ENCODE measurements at regions not wholly inside any gene's neighbourhood (a gene's known extent, or its start where the extent isn't known, plus 50 kb on each side); places are given as distances from the start of the nearest gene placed in this dataset.

GRCh38 chrX:40273356-40274050, 175.7 kb upstream of the BCOR start:
- no peak overlapping the region for H3K4me3 Mint-ChIP-seq (ENCODE audit: low read depth, unreplicated experiment)
- TF ChIP-seq, protein P1, sequence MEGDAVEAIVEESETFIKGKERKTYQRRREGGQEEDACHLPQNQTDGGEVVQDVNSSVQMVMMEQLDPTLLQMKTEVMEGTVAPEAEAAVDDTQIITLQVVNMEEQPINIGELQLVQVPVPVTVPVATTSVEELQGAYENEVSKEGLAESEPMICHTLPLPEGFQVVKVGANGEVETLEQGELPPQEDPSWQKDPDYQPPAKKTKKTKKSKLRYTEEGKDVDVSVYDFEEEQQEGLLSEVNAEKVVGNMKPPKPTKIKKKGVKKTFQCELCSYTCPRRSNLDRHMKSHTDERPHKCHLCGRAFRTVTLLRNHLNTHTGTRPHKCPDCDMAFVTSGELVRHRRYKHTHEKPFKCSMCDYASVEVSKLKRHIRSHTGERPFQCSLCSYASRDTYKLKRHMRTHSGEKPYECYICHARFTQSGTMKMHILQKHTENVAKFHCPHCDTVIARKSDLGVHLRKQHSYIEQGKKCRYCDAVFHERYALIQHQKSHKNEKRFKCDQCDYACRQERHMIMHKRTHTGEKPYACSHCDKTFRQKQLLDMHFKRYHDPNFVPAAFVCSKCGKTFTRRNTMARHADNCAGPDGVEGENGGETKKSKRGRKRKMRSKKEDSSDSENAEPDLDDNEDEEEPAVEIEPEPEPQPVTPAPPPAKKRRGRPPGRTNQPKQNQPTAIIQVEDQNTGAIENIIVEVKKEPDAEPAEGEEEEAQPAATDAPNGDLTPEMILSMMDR (IDR thresholded peaks at IDR 0.05; ENCODE audit: unreplicated experiment) = no peak
- H3K36me3 Mint-ChIP-seq (ENCODE audit: insufficient read depth, unreplicated experiment) = no peaks in the 10 kb centered on the region
- H3K9me3 Mint-ChIP-seq (ENCODE audit: low read depth, unreplicated experiment) = no peaks in the 10 kb centered on the region
- CTCF ChIA-PET = no interaction called here
- H3K27me3 Mint-ChIP-seq (ENCODE audit: unreplicated experiment) = peaks cover 9% of the 10 kb centered on the region
- no peaks in the 10 kb centered on the region for H3K4me1 Mint-ChIP-seq (ENCODE audit: low read depth, unreplicated experiment)
- no peak for DNase-seq
- intact Hi-C loops (cut with micrococcal nuclease; ENCODE audit: unreplicated experiment) = no loop called here
- H3K27ac Mint-ChIP-seq (ENCODE audit: unreplicated experiment) = no peak overlapping the region
- BruUV-seq (replicated peaks) = no TSS peak

DNA sequence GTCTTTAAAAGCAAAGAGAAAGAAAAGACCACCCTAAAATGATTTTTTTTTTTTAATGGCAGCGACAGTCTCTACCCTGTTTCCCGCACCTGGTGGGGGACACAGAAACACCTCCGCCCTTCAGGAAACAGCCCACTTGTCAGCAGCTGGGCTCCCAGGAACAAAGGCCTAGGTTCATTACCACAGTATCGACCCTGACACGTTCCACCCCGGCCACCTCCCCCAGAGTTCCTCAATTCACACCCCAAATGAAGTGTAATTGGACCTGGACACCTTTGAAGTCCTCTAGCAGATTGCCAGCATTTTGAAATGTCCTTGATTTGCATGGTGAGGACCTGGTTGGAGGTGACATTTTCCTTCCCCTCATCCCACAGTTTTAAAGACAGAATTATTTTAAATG, 175.0 kb upstream of the BCOR start:
- Mint-ChIP-seq H3K27ac (ENCODE audit: unreplicated experiment) (no peak overlapping the region), H3K9me3 (ENCODE audit: low read depth, unreplicated experiment) (no peaks in the 10 kb centered on the region), H3K4me3 (ENCODE audit: low read depth, unreplicated experiment) (no peak overlapping the region), H3K36me3 (ENCODE audit: insufficient read depth, unreplicated experiment) (no peaks in the 10 kb centered on the region), H3K27me3 (ENCODE audit: unreplicated experiment) (peaks cover 1% of the 10 kb centered on the region), H3K4me1 (ENCODE audit: low read depth, unreplicated experiment) (no peaks in the 10 kb centered on the region)
- no peak for DNase-seq
- no TSS peak for BruUV-seq (replicated peaks)
- intact Hi-C loops (cut with micrococcal nuclease; ENCODE audit: unreplicated experiment) = no loop called here
- CTCF ChIA-PET = no interaction called here
- TF ChIP-seq, protein P1 (IDR thresholded peaks at IDR 0.05; ENCODE audit: unreplicated experiment) = no peak

- no peaks in the 10 kb centered on the region for H3K36me3 Mint-ChIP-seq (ENCODE audit: insufficient read depth, unreplicated experiment)
- peaks cover 6% of the 10 kb centered on the region for H3K4me1 Mint-ChIP-seq (ENCODE audit: low read depth, unreplicated experiment)
- intact Hi-C loops (cut with micrococcal nuclease; ENCODE audit: unreplicated experiment) = no loop called here
- TF ChIP-seq, protein P1 (IDR thresholded peaks at IDR 0.05; ENCODE audit: unreplicated experiment) = no peak
- H3K27ac Mint-ChIP-seq (ENCODE audit: unreplicated experiment) = no peak overlapping the region
- CTCF ChIA-PET = no interaction called here
- DNase-seq = no peak
- no peaks in the 10 kb centered on the region for H3K9me3 Mint-ChIP-seq (ENCODE audit: low read depth, unreplicated experiment)
- H3K4me3 Mint-ChIP-seq (ENCODE audit: low read depth, unreplicated experiment) = no peak overlapping the region
- no TSS peak for BruUV-seq (replicated peaks)
- no peaks in the 10 kb centered on the region for H3K27me3 Mint-ChIP-seq (ENCODE audit: unreplicated experiment)
Observed at GRCh38 chrX:40272141-40272540, 174.4 kb upstream of the BCOR start.

GRCh38 chrX:40268188-40268520, 170.4 kb upstream of the BCOR start:
- no TSS peak for BruUV-seq (replicated peaks)
- CTCF ChIA-PET = interaction anchor here (1.4 kb wide), 1 partner anchor 127 kb away, joined by 3 read pairs; no protein-coding TSS in a partner anchor

More at GRCh38 chrX:40268188-40268520, 170.4 kb upstream of the BCOR start:
- intact Hi-C loops (cut with micrococcal nuclease; ENCODE audit: unreplicated experiment) = loop anchor here (5.0 to 10.0 kb wide), 2 partner anchors 96 to 613 kb away; no protein-coding TSS in a partner anchor
- Mint-ChIP-seq H3K9me3 (ENCODE audit: low read depth, unreplicated experiment) (no peaks in the 10 kb centered on the region), H3K4me3 (ENCODE audit: low read depth, unreplicated experiment) (no peak overlapping the region), H3K36me3 (ENCODE audit: insufficient read depth, unreplicated experiment) (no peaks in the 10 kb centered on the region), H3K27ac (ENCODE audit: unreplicated experiment) (no peak overlapping the region), H3K27me3 (ENCODE audit: unreplicated experiment) (no peaks in the 10 kb centered on the region), H3K4me1 (ENCODE audit: low read depth, unreplicated experiment) (peaks cover 7% of the 10 kb centered on the region)
- no peak for DNase-seq
- TF ChIP-seq, protein P1 (IDR thresholded peaks at IDR 0.05; ENCODE audit: unreplicated experiment) = no peak
